ENCODE measurements at regions not wholly inside any gene's neighbourhood (a gene's known extent, or its start where the extent isn't known, plus 50 kb on each side); places are given as distances from the start of the nearest gene placed in this dataset.
"Not testable (repeated sequence)": the region's sequence is repeated elsewhere in the genome, so short reads cannot be mapped to it uniquely, and the experiment has no call there.

- intact Hi-C loops (cut with micrococcal nuclease): no loop called here
These were observed 335.2 kb downstream of the FBXW7 start for GRCh38 chr4:152200511-152201333.

- intact Hi-C loops (cut with micrococcal nuclease): no loop called here
These were observed 338.7 kb downstream of the FBXW7 start for GRCh38 chr4:152197211-152197610.

GRCh38 chr4:152195888-152196287 lies 340.0 kb downstream of the FBXW7 start:
- intact Hi-C loops (cut with micrococcal nuclease): no loop called here

- intact Hi-C loops (cut with micrococcal nuclease): no loop called here
These were observed 342.8 kb downstream of the FBXW7 start for GRCh38 chr4:152193059-152193458.

GRCh38 chr4:152190907-152191306 lies 345.0 kb downstream of the FBXW7 start:
- intact Hi-C loops (cut with micrococcal nuclease): no loop called here

GRCh38 chr4:152189451-152190179 lies 346.3 kb downstream of the FBXW7 start:
- intact Hi-C loops (cut with micrococcal nuclease): no loop called here

- intact Hi-C loops (cut with micrococcal nuclease): no loop called here
These were observed 347.1 kb downstream of the FBXW7 start for GRCh38 chr4:152188801-152189200.

GRCh38 chr4:152187693-152188092 lies 348.2 kb downstream of the FBXW7 start:
- intact Hi-C loops (cut with micrococcal nuclease): no loop called here

- intact Hi-C loops (cut with micrococcal nuclease): no loop called here
These were observed 349.9 kb downstream of the FBXW7 start for GRCh38 chr4:152185786-152186550.

GRCh38 chr4:152181150-152181549 lies 354.7 kb downstream of the FBXW7 start:
- intact Hi-C loops (cut with micrococcal nuclease): loop anchor here (5.0 kb wide), 3 partner anchors 76 to 169 kb away; no protein-coding TSS in a partner anchor

- intact Hi-C loops (cut with micrococcal nuclease): loop anchor here (5.0 kb wide), 3 partner anchors 77 to 168 kb away; no protein-coding TSS in a partner anchor
These were observed 355.5 kb downstream of the FBXW7 start for GRCh38 chr4:152180369-152180768.

- intact Hi-C loops (cut with micrococcal nuclease): not testable (repeated sequence)
These were observed 358.4 kb downstream of the FBXW7 start for GRCh38 chr4:152177538-152177937.

GRCh38 chr4:152176627-152177214 lies 359.2 kb downstream of the FBXW7 start:
- intact Hi-C loops (cut with micrococcal nuclease): no loop called here

GRCh38 chr4:152175586-152175985 lies 360.3 kb downstream of the FBXW7 start:
- intact Hi-C loops (cut with micrococcal nuclease): no loop called here

- intact Hi-C loops (cut with micrococcal nuclease): no loop called here
These were observed 363.7 kb downstream of the FBXW7 start for GRCh38 chr4:152172146-152172545.

- intact Hi-C loops (cut with micrococcal nuclease): no loop called here
These were observed 364.3 kb downstream of the FBXW7 start for GRCh38 chr4:152171556-152171955.

GRCh38 chr4:152169683-152170082 lies 366.2 kb downstream of the FBXW7 start:
- intact Hi-C loops (cut with micrococcal nuclease): no loop called here

GRCh38 chr4:152168987-152169616 lies 366.8 kb downstream of the FBXW7 start:
- intact Hi-C loops (cut with micrococcal nuclease): no loop called here

- intact Hi-C loops (cut with micrococcal nuclease): no loop called here
These were observed 369.3 kb downstream of the FBXW7 start for GRCh38 chr4:152166567-152166966.

- intact Hi-C loops (cut with micrococcal nuclease): no loop called here
These were observed 370.0 kb downstream of the FBXW7 start for GRCh38 chr4:152165846-152166245.

- intact Hi-C loops (cut with micrococcal nuclease): no loop called here
These were observed 370.7 kb downstream of the FBXW7 start for GRCh38 chr4:152165146-152165545.
